Neuronal stem cell (in vitro differentiated cells): ENCODE measurements at regions not wholly inside any gene's neighbourhood (a gene's known extent, or its start where the extent isn't known, plus 50 kb on each side); places are given as distances from the start of the nearest gene placed in this dataset.

Experiments used
- DNase-seq: peaks from one replicate; pipeline ENCODE4 v3.0.0-alpha.2; 2013; ENCODE audit warnings: low spot score
- H2AFZ ChIP-seq: one replicate; pipeline ENCODE4 v1.6.1; 2013; ENCODE audit warnings: mild to moderate bottlenecking, low read length, inconsistent platforms
- H2AK5ac ChIP-seq: 2 replicates; pipeline ENCODE4 v1.6.1; 2013; ENCODE audit warnings: low read depth, mild to moderate bottlenecking, inconsistent platforms, low read length, moderate library complexity, mixed read lengths
- H2BK120ac ChIP-seq: 2 replicates; pipeline ENCODE4 v1.6.1; 2013; ENCODE audit warnings: low read depth, mild to moderate bottlenecking, inconsistent platforms, low read length, moderate library complexity, mixed read lengths
- H2BK12ac ChIP-seq: one replicate; pipeline ENCODE4 v1.6.1; 2013; ENCODE audit warnings: low read length, inconsistent platforms
- H2BK15ac ChIP-seq: 2 replicates; pipeline ENCODE4 v1.6.1; 2013; ENCODE audit warnings: mild to moderate bottlenecking, low read length, inconsistent platforms, mixed read lengths
- H2BK5ac ChIP-seq: one replicate; pipeline ENCODE4 v1.6.1; 2013; ENCODE audit warnings: inconsistent platforms, mild to moderate bottlenecking, low read length, moderate library complexity
- H3K14ac ChIP-seq: one replicate; pipeline ENCODE4 v1.6.1; 2013; ENCODE audit warnings: low read length, inconsistent platforms
- H3K18ac ChIP-seq: 2 replicates; pipeline ENCODE4 v1.6.1; 2013; ENCODE audit warnings: low read length, inconsistent platforms
- H3K23ac ChIP-seq: 2 replicates; pipeline ENCODE4 v1.6.1; 2013; ENCODE audit warnings: low read depth, mild to moderate bottlenecking, mixed read lengths, low read length, inconsistent platforms; ENCODE audit not compliant: poor library complexity
- H3K27ac ChIP-seq: replicated peaks from 3 replicates; pipeline ENCODE4 v1.5.1; 2013; ENCODE audit warnings: low read length, inconsistent platforms
- H3K27me3 ChIP-seq, 3 experiments: 2 replicates each; pipeline ENCODE4 v1.6.1; 2013; ENCODE audit warnings: low read length in 3 of 3, mild to moderate bottlenecking in 2 of 3, inconsistent platforms in 1 of 3, low read depth in 1 of 3, mixed read lengths in 1 of 3, moderate library complexity in 1 of 3; ENCODE audit not compliant: control insufficient read depth in 3 of 3, insufficient read depth in 3 of 3
- H3K36me3 ChIP-seq, 2 donors: replicated peaks in 1 of 2; 2 replicates each; pipeline ENCODE4 v1.6.1; 2013; ENCODE audit warnings: low read length in 2 of 2; ENCODE audit not compliant: control insufficient read depth in 2 of 2, insufficient read depth in 2 of 2
- H3K4ac ChIP-seq: 2 replicates; pipeline ENCODE4 v1.6.1; 2013; ENCODE audit warnings: inconsistent platforms, mild to moderate bottlenecking, low read length, moderate library complexity
- H3K4me1 ChIP-seq, 2 donors: 1 replicate in 1 of 2; 2 replicates in 1 of 2; pipeline ENCODE4 v1.6.1; 2013; ENCODE audit warnings: low read length in 2 of 2, low read depth in 1 of 2; ENCODE audit not compliant: control insufficient read depth in 2 of 2, insufficient read depth in 1 of 2
- H3K4me2 ChIP-seq: one replicate; pipeline ENCODE4 v1.6.1; 2013; ENCODE audit warnings: mild to moderate bottlenecking, low read length, inconsistent platforms; ENCODE audit not compliant: insufficient read depth, poor library complexity, severe bottlenecking
- H3K4me3 ChIP-seq, 2 donors: 2 replicates each; pipeline ENCODE4 v1.5.1; 2013; ENCODE audit warnings: low read length in 2 of 2, mild to moderate bottlenecking in 2 of 2, inconsistent platforms in 1 of 2, moderate library complexity in 1 of 2
- H3K79me1 ChIP-seq: one replicate; pipeline ENCODE4 v1.6.1; 2013; ENCODE audit warnings: low read depth, mild to moderate bottlenecking, inconsistent platforms, low read length, moderate library complexity
- H3K9ac ChIP-seq: one replicate; pipeline ENCODE4 v1.6.1; 2013; ENCODE audit warnings: mild to moderate bottlenecking, low read depth, low read length, inconsistent platforms; ENCODE audit not compliant: poor library complexity
- H3K9me3 ChIP-seq, 2 donors: replicated peaks in 1 of 2; 2 replicates each; pipeline versions ENCODE3 to v1.6.1; 2013; ENCODE audit warnings: low read length in 2 of 2, mild to moderate bottlenecking in 2 of 2, inconsistent platforms in 1 of 2, low read depth in 1 of 2, mixed read lengths in 1 of 2, moderate library complexity in 1 of 2; ENCODE audit not compliant: control insufficient read depth in 2 of 2, insufficient read depth in 1 of 2
- H4K8ac ChIP-seq: one replicate; pipeline ENCODE4 v1.6.1; 2013; ENCODE audit warnings: low read depth, mild to moderate bottlenecking, inconsistent platforms, low read length, moderate library complexity
- H4K91ac ChIP-seq: one replicate; pipeline ENCODE4 v1.6.1; 2013; ENCODE audit warnings: low read length, low read depth, mild to moderate bottlenecking, inconsistent platforms; ENCODE audit not compliant: poor library complexity
- WGBS, 2 donors: extraction: QIAGEN DNeasy Blood & Tissue Kit; methylation state at CpG; one replicate each; pipeline ENCODE4 v1.1.7; 2013; ENCODE audit warnings: missing lambda C conversion rate in 2 of 2, mixed read lengths in 1 of 2; ENCODE audit not compliant: insufficient read length in 2 of 2, insufficient replicate concordance in 1 of 2; ENCODE audit errors: extremely low coverage in 2 of 2; 5-methylcytosine and 5-hydroxymethylcytosine counted together

GRCh38 chr6:153623496-153623895, 415.5 kb upstream of the OPRM1 start:
- DNase-seq = no peak
- H3K27me3 ChIP-seq = no peaks in the 10 kb centered on the region
- no CpG with 5 or more reads among the region's 2 CpGs for WGBS, 2 donors
- no peak overlapping the region for H4K91ac ChIP-seq
- H3K27ac ChIP-seq = no peak overlapping the region
- H2BK120ac ChIP-seq = no peak overlapping the region
- no peak overlapping the region for H2BK15ac ChIP-seq
- H4K8ac ChIP-seq = no peak overlapping the region
- H2BK5ac ChIP-seq = no peak overlapping the region
- H3K79me1 ChIP-seq = no peaks in the 10 kb centered on the region
- no peak overlapping the region for H3K23ac ChIP-seq
- H3K4me1 ChIP-seq = peaks cover 0 to 4% of the 10 kb centered on the region in 2 donors
- no peak overlapping the region for H3K14ac ChIP-seq
- no peak overlapping the region for H3K4me2 ChIP-seq
- no peak overlapping the region for H3K4me3 ChIP-seq
- no peak overlapping the region for H3K9ac ChIP-seq
- no peak overlapping the region for H2BK12ac ChIP-seq
- no peak overlapping the region for H2AFZ ChIP-seq
- H3K18ac ChIP-seq = no peak overlapping the region
- no peaks in the 10 kb centered on the region for H3K9me3 ChIP-seq
- H2AK5ac ChIP-seq = no peak overlapping the region
- H3K4ac ChIP-seq = no peak overlapping the region
- H3K36me3 ChIP-seq = no peaks in the 10 kb centered on the region

DNA sequence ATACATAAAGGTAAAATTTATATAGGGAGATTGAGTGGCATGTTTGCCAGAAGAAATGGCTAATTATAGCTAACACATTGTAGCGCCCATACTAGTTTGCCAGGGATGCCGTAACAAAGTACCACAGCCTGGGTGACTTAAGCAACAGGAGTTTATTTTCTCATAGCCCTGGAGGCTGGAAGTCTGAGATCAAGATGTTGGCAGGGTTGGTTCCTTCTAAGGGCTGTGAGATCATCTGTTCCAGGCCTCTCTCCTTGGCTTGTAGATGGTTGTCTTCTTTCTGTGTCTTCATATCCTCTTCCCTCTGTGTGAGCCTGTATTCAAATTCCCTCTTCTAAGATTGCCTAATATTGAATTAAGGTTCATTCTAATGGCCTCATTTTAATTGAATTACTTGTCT, 417.5 kb upstream of the OPRM1 start:
- H3K27me3 ChIP-seq = no peaks in the 10 kb centered on the region
- H3K18ac ChIP-seq = no peak overlapping the region
- no peak overlapping the region for H3K4me2 ChIP-seq
- H2BK15ac ChIP-seq = no peak overlapping the region
- H3K4me1 ChIP-seq = peaks cover 0 to 4% of the 10 kb centered on the region in 2 donors
- H4K91ac ChIP-seq = no peak overlapping the region
- H2BK120ac ChIP-seq = no peak overlapping the region
- H2AK5ac ChIP-seq = no peak overlapping the region
- no peak for DNase-seq
- no peak overlapping the region for H2BK12ac ChIP-seq
- H2BK5ac ChIP-seq = no peak overlapping the region
- H3K4ac ChIP-seq = no peak overlapping the region
- no peak overlapping the region for H2AFZ ChIP-seq
- no peak overlapping the region for H3K4me3 ChIP-seq
- no peak overlapping the region for H3K23ac ChIP-seq
- H3K79me1 ChIP-seq = no peaks in the 10 kb centered on the region
- no CpG with 5 or more reads among the region's 2 CpGs for WGBS, 2 donors
- H3K27ac ChIP-seq = no peak overlapping the region
- H3K9me3 ChIP-seq = no peaks in the 10 kb centered on the region
- H4K8ac ChIP-seq = no peak overlapping the region
- no peak overlapping the region for H3K14ac ChIP-seq
- H3K36me3 ChIP-seq = no peaks in the 10 kb centered on the region
- no peak overlapping the region for H3K9ac ChIP-seq

DNA sequence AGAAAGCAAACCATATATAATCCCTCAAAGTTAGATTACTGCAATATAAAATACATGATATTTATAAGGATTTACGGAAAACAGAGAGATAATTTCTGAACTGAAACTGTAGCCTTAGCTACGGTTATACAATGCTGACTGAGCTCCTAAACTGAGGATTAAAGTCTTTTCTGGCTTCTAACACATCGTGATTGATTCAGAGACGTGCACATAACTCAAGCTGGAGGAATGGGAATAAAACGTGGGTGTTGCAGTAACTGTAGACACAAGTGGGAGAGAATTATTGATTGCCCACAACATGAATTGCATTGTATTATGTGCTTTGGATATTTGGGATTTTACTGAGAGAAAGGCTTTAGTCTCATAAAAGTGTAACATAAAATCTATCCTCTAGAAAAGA, 418.0 kb upstream of the OPRM1 start:
- no peak overlapping the region for H3K4me2 ChIP-seq
- no CpG with 5 or more reads among the region's 5 CpGs for WGBS, 2 donors
- peaks cover 0 to 4% of the 10 kb centered on the region in 2 donors for H3K4me1 ChIP-seq
- no peak overlapping the region for H2BK120ac ChIP-seq
- H2BK15ac ChIP-seq = no peak overlapping the region
- H3K9me3 ChIP-seq = no peaks in the 10 kb centered on the region
- H2AK5ac ChIP-seq = no peak overlapping the region
- no peak overlapping the region for H4K91ac ChIP-seq
- H4K8ac ChIP-seq = no peak overlapping the region
- H3K36me3 ChIP-seq = no peaks in the 10 kb centered on the region
- H3K4ac ChIP-seq = no peak overlapping the region
- no peak overlapping the region for H3K23ac ChIP-seq
- H2BK12ac ChIP-seq = no peak overlapping the region
- no peak overlapping the region for H3K4me3 ChIP-seq
- no peak overlapping the region for H2BK5ac ChIP-seq
- H3K14ac ChIP-seq = no peak overlapping the region
- DNase-seq = no peak
- H3K9ac ChIP-seq = no peak overlapping the region
- no peak overlapping the region for H2AFZ ChIP-seq
- no peak overlapping the region for H3K18ac ChIP-seq
- H3K79me1 ChIP-seq = no peaks in the 10 kb centered on the region
- H3K27me3 ChIP-seq = no peaks in the 10 kb centered on the region
- no peak overlapping the region for H3K27ac ChIP-seq

DNA sequence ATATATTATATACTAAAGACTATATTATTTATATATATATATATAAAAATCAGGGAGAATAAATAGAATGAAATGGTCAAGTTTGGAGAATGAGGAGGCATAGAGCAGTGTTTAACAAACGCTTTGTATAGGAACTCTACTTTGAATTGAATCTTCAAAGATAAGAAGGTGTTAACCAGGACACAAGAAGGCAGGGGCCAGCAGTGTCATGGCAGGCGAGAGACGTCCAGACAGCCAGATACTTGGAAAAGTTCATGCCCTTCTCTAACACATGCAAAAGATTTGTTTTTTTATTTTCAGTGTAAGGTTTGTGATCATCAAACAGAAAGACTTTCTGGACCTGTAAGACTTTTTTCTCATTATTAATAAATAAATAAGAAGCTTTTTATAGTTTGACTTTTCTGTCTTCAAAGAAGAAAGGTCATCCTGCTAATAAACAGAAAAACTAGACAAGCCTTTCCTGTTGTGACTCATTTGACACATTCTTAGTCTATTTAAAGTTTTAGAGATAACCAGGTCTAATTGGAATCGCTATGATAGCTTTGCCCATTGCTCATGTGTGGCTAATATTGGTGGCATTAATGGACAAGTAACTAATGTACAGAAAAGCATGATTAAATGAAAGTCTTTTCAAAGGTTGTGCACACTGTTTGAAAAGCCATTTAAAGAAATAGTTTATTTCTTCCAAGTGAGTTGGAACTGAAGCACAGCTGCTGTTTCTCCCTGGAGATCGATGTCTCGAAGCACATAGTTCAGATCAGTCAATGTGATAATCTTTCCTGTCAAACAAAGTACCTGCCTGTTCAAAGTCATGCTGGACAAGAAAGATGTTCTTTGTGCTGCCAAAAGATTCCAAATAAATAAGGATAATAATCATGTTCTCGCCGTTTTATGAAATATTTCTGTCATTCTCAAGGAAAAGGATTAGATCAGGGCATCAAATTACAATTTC, 420.4 kb upstream of the OPRM1 start:
- WGBS, 2 donors = no CpG with 5 or more reads among the region's 8 CpGs
- no peak overlapping the region for H2BK15ac ChIP-seq
- no peak overlapping the region for H3K4me3 ChIP-seq
- no peaks in the 10 kb centered on the region for H3K27me3 ChIP-seq
- DNase-seq = no peak
- no peak overlapping the region for H4K91ac ChIP-seq
- H2BK120ac ChIP-seq = no peak overlapping the region
- H3K36me3 ChIP-seq = no peaks in the 10 kb centered on the region
- H3K14ac ChIP-seq = no peak overlapping the region
- no peaks in the 10 kb centered on the region for H3K4me1 ChIP-seq
- no peak overlapping the region for H3K4ac ChIP-seq
- no peak overlapping the region for H2BK5ac ChIP-seq
- H3K9ac ChIP-seq = no peak overlapping the region
- H3K23ac ChIP-seq = no peak overlapping the region
- no peaks in the 10 kb centered on the region for H3K79me1 ChIP-seq
- no peak overlapping the region for H2AK5ac ChIP-seq
- H3K9me3 ChIP-seq = no peaks in the 10 kb centered on the region
- no peak overlapping the region for H3K18ac ChIP-seq
- no peak overlapping the region for H4K8ac ChIP-seq
- H3K27ac ChIP-seq = no peak overlapping the region
- H2AFZ ChIP-seq = no peak overlapping the region
- H3K4me2 ChIP-seq = no peak overlapping the region
- H2BK12ac ChIP-seq = no peak overlapping the region
